Tibial artery (tissue), 4 donors: ENCODE measurements at regions not wholly inside any gene's neighbourhood (a gene's known extent, or its start where the extent isn't known, plus 50 kb on each side); places are given as distances from the start of the nearest gene placed in this dataset.

Experiments
- DNase-seq, 2 donors: peaks; one replicate each; pipeline ENCODE4 v3.0.0-alpha.2; 2019
- H3K27ac ChIP-seq, 2 donors: fragments of 200-600 bp; sonication (generic) in 1 of 2; 1 replicate in 1 of 2; 2 replicates in 1 of 2; pipeline ENCODE4 v1.5.1; 2018 to 2019; ENCODE audit warnings: mild to moderate bottlenecking in 1 of 2
- H3K27me3 ChIP-seq, 2 donors: fragments of 200-600 bp; sonication (generic) in 1 of 2; one replicate each; pipeline versions ENCODE4 v1.5.1 to v1.6.0; 2016 to 2019
- H3K36me3 ChIP-seq, 3 donors: fragments of 200-600 bp; sonication (generic) in 2 of 3; one replicate each; pipeline ENCODE4 v1.5.1; 2016 to 2019; ENCODE audit warnings: mild to moderate bottlenecking in 2 of 3
- H3K4me1 ChIP-seq, 4 donors: fragments of 200-600 bp; sonication (generic) in 2 of 4; 1 replicate in 3 of 4; 2 replicates in 1 of 4; pipeline ENCODE4 v1.5.1; 2016 to 2019
- H3K4me3 ChIP-seq, 2 donors: fragments of 200-600 bp; sonication (generic) in 1 of 2; 1 replicate in 1 of 2; 2 replicates in 1 of 2; pipeline ENCODE4 v1.5.1; 2018 to 2019; ENCODE audit warnings: mild to moderate bottlenecking in 2 of 2
- H3K9me3 ChIP-seq, 3 donors: fragments of 200-600 bp; sonication (generic) in 1 of 3; one replicate each; pipeline ENCODE4 v1.5.1; 2016 to 2019
- intact Hi-C: fragments of 100-400 bp; cut with DNase I; formaldehyde crosslinking; loops from one replicate; pipeline ENCODE4 v1.15.0; 2023; ENCODE audit warnings: low total_unique reads
- TF ChIP-seq, protein P1 (sequence below), 2 experiments: fragments of 200-600 bp in 1 of 2; fragments of 450-650 bp in 1 of 2; IDR thresholded peaks; one replicate each; pipeline ENCODE4 v1.5.1; 2017 to 2019; ENCODE audit warnings: antibody characterized with exemption in 2 of 2, mild to moderate bottlenecking in 1 of 2, moderate library complexity in 1 of 2

DNA sequence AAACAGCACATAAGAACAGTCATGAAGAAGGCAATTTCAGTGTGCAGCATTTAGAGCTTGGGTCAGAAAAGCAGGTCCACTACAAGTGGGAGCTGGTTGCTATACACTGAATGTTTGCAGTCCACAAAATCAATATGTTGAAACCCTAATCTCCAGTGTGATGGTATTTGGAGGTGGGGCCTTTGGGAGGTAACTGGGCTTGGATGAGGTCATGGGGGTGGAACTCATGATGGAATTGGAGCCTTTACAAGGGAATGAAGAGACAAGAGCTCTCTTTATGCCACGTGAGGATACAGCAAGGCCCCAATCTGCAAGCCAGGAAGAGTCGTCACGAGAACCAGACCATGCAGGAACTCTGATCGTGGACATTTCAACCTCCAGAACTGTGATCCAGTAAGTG, 216.7 kb upstream of the SLC35B3 start:
- TF ChIP-seq, protein P1, sequence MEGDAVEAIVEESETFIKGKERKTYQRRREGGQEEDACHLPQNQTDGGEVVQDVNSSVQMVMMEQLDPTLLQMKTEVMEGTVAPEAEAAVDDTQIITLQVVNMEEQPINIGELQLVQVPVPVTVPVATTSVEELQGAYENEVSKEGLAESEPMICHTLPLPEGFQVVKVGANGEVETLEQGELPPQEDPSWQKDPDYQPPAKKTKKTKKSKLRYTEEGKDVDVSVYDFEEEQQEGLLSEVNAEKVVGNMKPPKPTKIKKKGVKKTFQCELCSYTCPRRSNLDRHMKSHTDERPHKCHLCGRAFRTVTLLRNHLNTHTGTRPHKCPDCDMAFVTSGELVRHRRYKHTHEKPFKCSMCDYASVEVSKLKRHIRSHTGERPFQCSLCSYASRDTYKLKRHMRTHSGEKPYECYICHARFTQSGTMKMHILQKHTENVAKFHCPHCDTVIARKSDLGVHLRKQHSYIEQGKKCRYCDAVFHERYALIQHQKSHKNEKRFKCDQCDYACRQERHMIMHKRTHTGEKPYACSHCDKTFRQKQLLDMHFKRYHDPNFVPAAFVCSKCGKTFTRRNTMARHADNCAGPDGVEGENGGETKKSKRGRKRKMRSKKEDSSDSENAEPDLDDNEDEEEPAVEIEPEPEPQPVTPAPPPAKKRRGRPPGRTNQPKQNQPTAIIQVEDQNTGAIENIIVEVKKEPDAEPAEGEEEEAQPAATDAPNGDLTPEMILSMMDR (IDR thresholded peaks at IDR 0.05), result no peak
- Histone ChIP-seq H3K36me3 (no peaks in the 10 kb centered on the region), H3K27ac (no peak overlapping the region), H3K4me1 (no peaks in the 10 kb centered on the region), H3K9me3 (peaks cover 0 to 7% (median 2%) of the 10 kb centered on the region in 3 donors), H3K27me3 (no peaks in the 10 kb centered on the region), H3K4me3 (no peak overlapping the region)
- intact Hi-C loops, result no loop called here
- DNase-seq, result no peak

DNA sequence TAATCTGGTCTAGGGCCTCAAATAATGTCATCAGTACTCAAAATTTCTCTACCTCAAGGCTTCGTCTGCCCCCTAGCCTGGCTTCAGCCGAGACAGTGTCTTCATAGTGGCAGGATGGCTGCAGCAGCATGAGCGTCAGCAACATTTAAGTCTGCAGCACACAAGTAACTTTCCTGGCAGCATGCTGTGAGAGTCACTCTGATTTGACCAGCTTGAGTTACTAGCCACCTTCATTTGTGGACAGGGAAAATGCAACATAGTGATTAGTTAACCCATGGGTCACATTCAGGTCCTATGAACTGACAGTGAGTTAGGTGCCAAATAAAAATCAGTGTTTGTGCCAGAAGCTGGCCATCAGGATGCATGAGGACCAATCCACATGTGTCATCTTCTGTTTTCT, 209.9 kb upstream of the SLC35B3 start:
- DNase-seq, result no peak
- no peaks in the 10 kb centered on the region for H3K4me1 ChIP-seq
- TF ChIP-seq, protein P1 (IDR thresholded peaks at IDR 0.05), result no peak
- H3K9me3 ChIP-seq, result peaks cover 0 to 7% (median 2%) of the 10 kb centered on the region in 3 donors
- no peaks in the 10 kb centered on the region for H3K27me3 ChIP-seq
- no peaks in the 10 kb centered on the region for H3K36me3 ChIP-seq
- no peak overlapping the region for H3K4me3 ChIP-seq
- intact Hi-C loops, result no loop called here
- H3K27ac ChIP-seq, result no peak overlapping the region

DNA sequence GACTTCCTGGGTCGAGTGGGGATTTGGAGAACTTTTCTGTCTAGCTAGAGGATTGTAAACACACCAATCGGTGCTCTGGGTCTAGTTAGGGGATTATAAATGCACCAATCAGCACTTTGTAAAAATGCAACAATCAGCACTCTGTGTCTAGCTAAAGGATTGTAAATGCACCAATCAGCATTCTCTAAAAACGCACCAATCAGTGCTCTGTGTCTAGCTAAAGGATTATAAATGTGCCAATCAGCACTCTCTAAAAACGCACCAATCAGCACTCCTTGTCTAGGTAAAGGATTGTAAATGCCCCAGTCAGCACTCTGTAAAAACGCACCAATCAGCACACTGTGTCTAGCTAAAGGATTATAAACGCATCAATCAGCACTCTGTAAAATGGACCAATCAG, 209.0 kb upstream of the SLC35B3 start:
- Histone ChIP-seq H3K27ac (no peak overlapping the region), H3K36me3 (no peaks in the 10 kb centered on the region), H3K4me3 (no peak overlapping the region), H3K4me1 (no peaks in the 10 kb centered on the region), H3K27me3 (no peaks in the 10 kb centered on the region), H3K9me3 (peaks cover 0 to 6% (median 2%) of the 10 kb centered on the region in 3 donors)
- TF ChIP-seq, protein P1 (IDR thresholded peaks at IDR 0.05), result no peak
- no peak for DNase-seq
- intact Hi-C loops, result no loop called here

DNA sequence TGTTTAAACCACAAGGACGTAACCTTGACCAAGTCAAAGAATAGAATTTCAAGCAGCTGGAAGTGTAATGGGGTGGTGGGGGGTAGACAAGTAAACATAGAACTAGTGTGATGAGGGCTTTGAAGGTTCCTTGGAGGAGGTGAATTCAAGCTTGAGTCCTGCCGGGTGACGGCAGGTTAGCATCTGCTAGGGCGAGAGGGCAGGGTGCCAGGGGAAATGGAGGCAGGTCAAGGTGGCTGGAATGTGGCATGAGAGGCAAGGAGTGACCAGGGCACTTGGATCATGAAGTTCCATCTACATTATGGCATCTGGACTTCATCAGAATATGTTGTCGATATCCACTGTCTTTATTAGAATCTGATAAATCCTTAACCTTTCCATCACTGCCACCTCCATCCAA, 207.5 kb upstream of the SLC35B3 start:
- Histone ChIP-seq H3K27me3 (no peaks in the 10 kb centered on the region), H3K4me3 (no peak overlapping the region), H3K4me1 (no peaks in the 10 kb centered on the region)

GRCh38 chr6:8642131-8642530, 206.8 kb upstream of the SLC35B3 start:
- Histone ChIP-seq H3K4me1 (no peaks in the 10 kb centered on the region), H3K9me3 (no peaks in the 10 kb centered on the region), H3K4me3 (no peak overlapping the region), H3K27me3 (no peaks in the 10 kb centered on the region), H3K36me3 (no peaks in the 10 kb centered on the region), H3K27ac (no peak overlapping the region)
- intact Hi-C loops, result no loop called here
- DNase-seq, result no peak
- TF ChIP-seq, protein P1 (IDR thresholded peaks at IDR 0.05), result no peak

More for the DNA sequence above, 207.5 kb upstream of the SLC35B3 start:
- intact Hi-C loops, result no loop called here
- TF ChIP-seq, protein P1 (IDR thresholded peaks at IDR 0.05), result no peak
- no peaks in the 10 kb centered on the region for H3K9me3 ChIP-seq
- DNase-seq, result no peak
- H3K27ac ChIP-seq, result no peak overlapping the region
- H3K36me3 ChIP-seq, result no peaks in the 10 kb centered on the region
